ENCODE measurements at regions not wholly inside any gene's neighbourhood (a gene's known extent, or its start where the extent isn't known, plus 50 kb on each side); places are given as distances from the start of the nearest gene placed in this dataset.

- ChIA-PET CTCF (no interaction called here), POLR2A (no interaction called here)
- TF ChIP-seq CTBP1 (IDR thresholded peaks at IDR 0.05; ENCODE audit: borderline replicate concordance) = no peak
- TF ChIP-seq L3MBTL2 (conservative IDR thresholded peaks at IDR 0.05) = no peak
- no peak for TF ChIP-seq BHLHE40 (IDR thresholded peaks at IDR 0.05; ENCODE audit: borderline replicate concordance)
- no peak for TF ChIP-seq LEF1 (IDR thresholded peaks at IDR 0.05; ENCODE audit: borderline replicate concordance)
- no peak for TF ChIP-seq FOXA1 (IDR thresholded peaks at IDR 0.05)
- TF ChIP-seq ELF4 (IDR thresholded peaks at IDR 0.05) = no peak
- TF ChIP-seq FOXM1 (IDR thresholded peaks at IDR 0.05; ENCODE audit: borderline replicate concordance) = no peak
- no peak for TF ChIP-seq FOXK2 (IDR thresholded peaks at IDR 0.05)
- no peak for TF ChIP-seq SUZ12 (IDR thresholded peaks at IDR 0.05)
- TF ChIP-seq NFRKB (IDR thresholded peaks at IDR 0.05) = no peak
- no peak for TF ChIP-seq ZNF384 (IDR thresholded peaks at IDR 0.05)
- TF ChIP-seq SP1 (IDR thresholded peaks at IDR 0.05) = no peak
- TF ChIP-seq PKNOX1 (IDR thresholded peaks at IDR 0.05) = no peak
- TF ChIP-seq TARDBP (IDR thresholded peaks at IDR 0.05) = no peak
- DNase-seq (ENCODE audit: extremely low spot score) = no peak
These were observed 1180.0 kb upstream of the TENM4 start for GRCh38 chr11:80620867-80621266.

GRCh38 chr11:80617156-80617555, 1176.3 kb upstream of the TENM4 start:
- no peak for DNase-seq (ENCODE audit: extremely low spot score)
- ChIA-PET POLR2A (no interaction called here), CTCF (interaction anchor here (0.8 kb wide), 1 partner anchor 12 kb away, joined by 3 read pairs; no protein-coding TSS in a partner anchor)
- no peak for TF ChIP-seq TARDBP (IDR thresholded peaks at IDR 0.05)
- no peak for TF ChIP-seq ZNF384 (IDR thresholded peaks at IDR 0.05)

GRCh38 chr11:80616070-80616800, 1175.4 kb upstream of the TENM4 start:
- DNase-seq (ENCODE audit: extremely low spot score) = no peak
- TF ChIP-seq ELF4 (IDR thresholded peaks at IDR 0.05) (no peak), HDGF (IDR thresholded peaks at IDR 0.05; ENCODE audit: borderline replicate concordance) (no peak)
- ChIA-PET POLR2A (no interaction called here), CTCF (interaction anchor here (0.8 kb wide), 1 partner anchor 11 kb away, joined by 3 read pairs; no protein-coding TSS in a partner anchor)

GRCh38 chr11:80613655-80614054, 1172.8 kb upstream of the TENM4 start:
- TF ChIP-seq HDGF (IDR thresholded peaks at IDR 0.05; ENCODE audit: borderline replicate concordance) (no peak), SP1 (IDR thresholded peaks at IDR 0.05) (no peak), FOXM1 (IDR thresholded peaks at IDR 0.05; ENCODE audit: borderline replicate concordance) (no peak), FOXK2 (IDR thresholded peaks at IDR 0.05) (no peak), FOXA1 (IDR thresholded peaks at IDR 0.05) (no peak), LEF1 (IDR thresholded peaks at IDR 0.05; ENCODE audit: borderline replicate concordance) (no peak), CTBP1 (IDR thresholded peaks at IDR 0.05; ENCODE audit: borderline replicate concordance) (no peak), BHLHE40 (IDR thresholded peaks at IDR 0.05; ENCODE audit: borderline replicate concordance) (no peak), ZNF384 (IDR thresholded peaks at IDR 0.05) (no peak), PKNOX1 (IDR thresholded peaks at IDR 0.05) (no peak), SUZ12 (IDR thresholded peaks at IDR 0.05) (no peak), ELF4 (IDR thresholded peaks at IDR 0.05) (no peak), ARNT (IDR thresholded peaks at IDR 0.05) (no peak), L3MBTL2 (conservative IDR thresholded peaks at IDR 0.05) (no peak), NFRKB (IDR thresholded peaks at IDR 0.05) (no peak), TARDBP (IDR thresholded peaks at IDR 0.05) (no peak)
- POLR2A ChIA-PET = no interaction called here
- no peak for DNase-seq (ENCODE audit: extremely low spot score)
- CTCF ChIA-PET = interaction anchor here (0.5 kb wide), 1 partner anchor 149 kb away, joined by 5 read pairs; no protein-coding TSS in a partner anchor

GRCh38 chr11:80610516-80610915, 1169.7 kb upstream of the TENM4 start:
- no peak for DNase-seq (ENCODE audit: extremely low spot score)
- ChIA-PET CTCF (no interaction called here), POLR2A (no interaction called here)
- no peak for TF ChIP-seq LEF1 (IDR thresholded peaks at IDR 0.05; ENCODE audit: borderline replicate concordance)
- no peak for TF ChIP-seq HDGF (IDR thresholded peaks at IDR 0.05; ENCODE audit: borderline replicate concordance)
- no peak for TF ChIP-seq TARDBP (IDR thresholded peaks at IDR 0.05)
- no peak for TF ChIP-seq ELF4 (IDR thresholded peaks at IDR 0.05)
- TF ChIP-seq FOXM1 (IDR thresholded peaks at IDR 0.05; ENCODE audit: borderline replicate concordance) = no peak
- TF ChIP-seq BHLHE40 (IDR thresholded peaks at IDR 0.05; ENCODE audit: borderline replicate concordance) = no peak
- no peak for TF ChIP-seq SP1 (IDR thresholded peaks at IDR 0.05)
- no peak for TF ChIP-seq NFRKB (IDR thresholded peaks at IDR 0.05)
- TF ChIP-seq ARNT (IDR thresholded peaks at IDR 0.05) = no peak
- TF ChIP-seq FOXA1 (IDR thresholded peaks at IDR 0.05) = no peak
- TF ChIP-seq L3MBTL2 (conservative IDR thresholded peaks at IDR 0.05) = no peak
- no peak for TF ChIP-seq ZNF384 (IDR thresholded peaks at IDR 0.05)
- no peak for TF ChIP-seq PKNOX1 (IDR thresholded peaks at IDR 0.05)
- no peak for TF ChIP-seq SUZ12 (IDR thresholded peaks at IDR 0.05)
- no peak for TF ChIP-seq CTBP1 (IDR thresholded peaks at IDR 0.05; ENCODE audit: borderline replicate concordance)
- no peak for TF ChIP-seq FOXK2 (IDR thresholded peaks at IDR 0.05)

GRCh38 chr11:80603472-80603871, 1162.6 kb upstream of the TENM4 start:
- CTCF ChIA-PET = interaction anchor here (0.6 kb wide), 1 partner anchor 9 kb away, joined by 4 read pairs; no protein-coding TSS in a partner anchor
- TF ChIP-seq HDGF (IDR thresholded peaks at IDR 0.05; ENCODE audit: borderline replicate concordance) (no peak), FOXM1 (IDR thresholded peaks at IDR 0.05; ENCODE audit: borderline replicate concordance) (no peak), SP1 (IDR thresholded peaks at IDR 0.05) (no peak), L3MBTL2 (conservative IDR thresholded peaks at IDR 0.05) (no peak), LEF1 (IDR thresholded peaks at IDR 0.05; ENCODE audit: borderline replicate concordance) (no peak), ELF4 (IDR thresholded peaks at IDR 0.05) (no peak), BHLHE40 (IDR thresholded peaks at IDR 0.05; ENCODE audit: borderline replicate concordance) (no peak), ARNT (IDR thresholded peaks at IDR 0.05) (no peak), NFRKB (IDR thresholded peaks at IDR 0.05) (no peak), PKNOX1 (IDR thresholded peaks at IDR 0.05) (no peak), ZNF384 (IDR thresholded peaks at IDR 0.05) (no peak), TARDBP (IDR thresholded peaks at IDR 0.05) (no peak), FOXA1 (IDR thresholded peaks at IDR 0.05) (no peak)
- POLR2A ChIA-PET = no interaction called here

More at GRCh38 chr11:80603472-80603871, 1162.6 kb upstream of the TENM4 start:
- no peak for DNase-seq (ENCODE audit: extremely low spot score)
